Ascending aorta (tissue), 2 donors: ENCODE measurements at regions not wholly inside any gene's neighbourhood (a gene's known extent, or its start where the extent isn't known, plus 50 kb on each side); places are given as distances from the start of the nearest gene placed in this dataset.

Source experiments
- DNase-seq, 2 donors: peaks; one replicate each; pipeline ENCODE4 v3.0.0-alpha.2; 2019; ENCODE audit warnings: low spot score in 2 of 2
- H3K27ac ChIP-seq, 2 donors: fragments of 200-600 bp; sonication (generic); one replicate each; pipeline ENCODE4 v1.5.1; 2016 to 2017; ENCODE audit warnings: mild to moderate bottlenecking in 1 of 2
- H3K27me3 ChIP-seq: fragments of 200-600 bp; sonication (generic); one replicate; pipeline ENCODE4 v1.5.1; 2017
- H3K36me3 ChIP-seq, 2 donors: fragments of 200-600 bp; sonication (generic); one replicate each; pipeline ENCODE4 v1.5.1; 2016
- H3K4me1 ChIP-seq, 2 donors: fragments of 200-600 bp; sonication (generic); one replicate each; pipeline ENCODE4 v1.5.1; 2016 to 2017; ENCODE audit warnings: mild to moderate bottlenecking in 1 of 2
- H3K4me3 ChIP-seq, 2 donors: fragments of 200-600 bp; sonication (generic); one replicate each; pipeline ENCODE4 v1.5.1; 2016 to 2017; ENCODE audit warnings: mild to moderate bottlenecking in 1 of 2
- H3K9me3 ChIP-seq, 2 donors: fragments of 200-600 bp; sonication (generic); one replicate each; pipeline ENCODE4 v1.5.1; 2016
- CTCF ChIP-seq, 3 experiments: fragments of 200-600 bp in 2 of 3; fragments of 450-650 bp in 1 of 3; sonication (generic) in 2 of 3; IDR thresholded peaks; one replicate each; pipeline ENCODE4 v1.5.1; 2016 to 2019; ENCODE audit warnings: antibody characterized with exemption in 3 of 3, mild to moderate bottlenecking in 1 of 3, moderate library complexity in 1 of 3
- intact Hi-C: fragments of 100-400 bp; cut with DNase I; formaldehyde crosslinking; loops from one replicate; pipeline ENCODE4 v1.15.1; 2023

GRCh38 chr19:22545751-22546150, 88.4 kb upstream of the ZNF492 start:
- Histone ChIP-seq H3K27ac (no peak overlapping the region), H3K27me3 (no peaks in the 10 kb centered on the region), H3K4me1 (no peaks in the 10 kb centered on the region), H3K9me3 (peaks cover 0 to 11% of the 10 kb centered on the region in 2 donors), H3K4me3 (no peak overlapping the region), H3K36me3 (no peaks in the 10 kb centered on the region)
- DNase-seq: no peak
- TF ChIP-seq CTCF (IDR thresholded peaks at IDR 0.05): peak; percentile 45 to 80 (median 62)
- intact Hi-C loops: no loop called here

- no peak for TF ChIP-seq CTCF (IDR thresholded peaks at IDR 0.05)
- no peak overlapping the region for H3K27ac ChIP-seq
- H3K36me3 ChIP-seq: no peaks in the 10 kb centered on the region
- intact Hi-C loops: loop anchor here (5.0 to 10.0 kb wide), 5 partner anchors 89 to 766 kb away; partner anchors contain the start of genes ZNF100, ZNF43 and ZNF724
- no peak overlapping the region for H3K4me3 ChIP-seq
- DNase-seq: no peak
- peaks cover 0 to 6% of the 10 kb centered on the region in 2 donors for H3K4me1 ChIP-seq
- no peaks in the 10 kb centered on the region for H3K9me3 ChIP-seq
- no peaks in the 10 kb centered on the region for H3K27me3 ChIP-seq
Measured at GRCh38 chr19:22533761-22534160, 100.4 kb upstream of the ZNF492 start.

- Histone ChIP-seq H3K36me3 (no peaks in the 10 kb centered on the region), H3K27ac (peak overlapping the region; percentile 69 to 89), H3K9me3 (no peaks in the 10 kb centered on the region), H3K4me1 (peaks cover 0 to 9% of the 10 kb centered on the region in 2 donors), H3K4me3 (peak overlapping the region; percentile 47 to 81), H3K27me3 (no peaks in the 10 kb centered on the region)
- intact Hi-C loops: loop anchor here (5.0 to 10.0 kb wide), 5 partner anchors 90 to 765 kb away; partner anchors contain the start of genes ZNF100, ZNF43 and ZNF724
- TF ChIP-seq CTCF (IDR thresholded peaks at IDR 0.05): peak in 2 of 3 experiments; percentile 6 to 38
- DNase-seq: peak; percentile 95 to 98
Measured at GRCh38 chr19:22532388-22533300, 101.5 kb upstream of the ZNF492 start.

- no peak for TF ChIP-seq CTCF (IDR thresholded peaks at IDR 0.05)
- H3K4me3 ChIP-seq: peak overlapping the region in 1 of 2 donors; percentile 54
- H3K4me1 ChIP-seq: peaks cover 4 to 23% of the 10 kb centered on the region in 2 donors
- H3K27me3 ChIP-seq: no peaks in the 10 kb centered on the region
- intact Hi-C loops: loop anchor here (5.0 to 10.0 kb wide), 5 partner anchors 92 to 763 kb away; partner anchors contain the start of genes ZNF100, ZNF43 and ZNF724
- DNase-seq: no peak
- H3K27ac ChIP-seq: peak overlapping the region in 1 of 2 donors; percentile 68
- no peaks in the 10 kb centered on the region for H3K36me3 ChIP-seq
- H3K9me3 ChIP-seq: no peaks in the 10 kb centered on the region
Measured at GRCh38 chr19:22530042-22530441, 104.1 kb upstream of the ZNF492 start.

- peak overlapping the region in 1 of 2 donors; percentile 54 for H3K4me3 ChIP-seq
- intact Hi-C loops: no loop called here
- H3K4me1 ChIP-seq: peaks cover 4 to 23% of the 10 kb centered on the region in 2 donors
- peak overlapping the region in 1 of 2 donors; percentile 68 for H3K27ac ChIP-seq
- H3K36me3 ChIP-seq: no peaks in the 10 kb centered on the region
- H3K27me3 ChIP-seq: no peaks in the 10 kb centered on the region
- no peaks in the 10 kb centered on the region for H3K9me3 ChIP-seq
- TF ChIP-seq CTCF (IDR thresholded peaks at IDR 0.05): no peak
- no peak for DNase-seq
Measured at GRCh38 chr19:22528956-22529355, 105.2 kb upstream of the ZNF492 start.
